ENCODE measurements at regions not wholly inside any gene's neighbourhood (a gene's known extent, or its start where the extent isn't known, plus 50 kb on each side); places are given as distances from the start of the nearest gene placed in this dataset.
"Not testable (repeated sequence)": the region's sequence is repeated elsewhere in the genome, so short reads cannot be mapped to it uniquely, and the experiment has no call there.

DNA sequence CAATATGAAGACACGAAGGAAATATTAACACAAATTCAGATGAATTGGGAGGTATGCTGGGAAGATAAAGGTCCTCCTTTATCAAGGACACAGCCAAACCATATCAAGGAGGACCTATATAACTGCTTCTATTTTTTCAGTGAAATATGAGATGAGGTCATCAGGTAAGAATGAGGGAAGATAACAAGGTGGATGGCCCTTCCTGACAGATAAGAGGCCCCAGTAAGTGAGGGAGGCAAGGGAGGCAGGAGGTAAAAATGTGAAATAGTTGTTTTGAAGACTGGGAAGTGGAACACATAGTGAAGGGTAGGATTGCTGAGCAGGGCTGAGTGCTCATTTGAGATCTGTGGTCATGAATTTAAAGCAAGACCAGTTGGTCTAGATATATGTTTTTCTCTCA, 60.0 kb upstream of the FOXE1 start:
- 81% methylated on average over 1 of the region's 1 CpG for WGBS
- Histone ChIP-seq H3K4me1 (ENCODE audit: control insufficient read depth in 4 of 4, insufficient read depth in 4 of 4, low read length in 3 of 4) (peaks cover 0 to 11% (median 2%) of the 10 kb centered on the region in 4 donors), H3K9me3 (ENCODE audit: control insufficient read depth in 4 of 4, low read length in 3 of 4) (no peaks in the 10 kb centered on the region), H3K27me3 (ENCODE audit: control insufficient read depth in 4 of 4, insufficient read depth in 4 of 4, low read length in 3 of 4) (no peaks in the 10 kb centered on the region), H3K4me3 (ENCODE audit: low read depth in 1 of 3, low read length in 3 of 3) (no peak overlapping the region), H3K27ac (ENCODE audit: low read depth in 1 of 2, low read length in 2 of 2) (no peak overlapping the region), H3K36me3 (ENCODE audit: control insufficient read depth in 4 of 4, insufficient read depth in 3 of 4, low read depth in 1 of 4, low read length in 3 of 4) (no peaks in the 10 kb centered on the region), H3K9ac (ENCODE audit: low read depth in 1 of 2, low read length in 2 of 2) (no peak overlapping the region)
- TF ChIP-seq FOXA2 (IDR thresholded peaks at IDR 0.05) (no peak), FOXA1 (IDR thresholded peaks at IDR 0.05) (no peak)
- DNase-seq (ENCODE audit: low spot score): no peak

DNA sequence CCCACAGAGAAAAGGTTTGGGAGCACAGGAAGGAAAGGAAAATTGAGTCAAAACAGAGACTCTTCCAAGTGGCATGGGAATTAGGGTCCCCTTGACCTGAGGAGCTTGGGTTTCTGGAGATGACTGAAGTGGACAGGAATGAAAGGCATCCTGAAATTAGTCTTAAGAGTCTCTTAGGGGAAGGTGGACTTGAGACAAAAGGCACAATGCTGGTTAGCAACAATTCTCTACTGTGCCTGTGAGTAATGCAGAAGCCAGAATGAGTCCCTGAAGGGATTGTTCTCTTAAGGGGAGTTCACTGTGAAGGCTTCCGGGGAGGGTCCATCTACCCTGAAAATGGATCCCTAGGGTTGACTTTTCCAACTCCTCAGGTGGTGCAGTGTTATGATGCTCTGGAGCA, 58.4 kb upstream of the FOXE1 start:
- Histone ChIP-seq H3K36me3 (ENCODE audit: control insufficient read depth in 4 of 4, insufficient read depth in 3 of 4, low read depth in 1 of 4, low read length in 3 of 4) (no peaks in the 10 kb centered on the region), H3K9me3 (ENCODE audit: control insufficient read depth in 4 of 4, low read length in 3 of 4) (no peaks in the 10 kb centered on the region), H3K4me1 (ENCODE audit: control insufficient read depth in 4 of 4, insufficient read depth in 4 of 4, low read length in 3 of 4) (peaks cover 0 to 2% (median under 1%) of the 10 kb centered on the region in 4 donors), H3K27ac (ENCODE audit: low read depth in 1 of 2, low read length in 2 of 2) (no peak overlapping the region), H3K4me3 (ENCODE audit: low read depth in 1 of 3, low read length in 3 of 3) (no peak overlapping the region), H3K27me3 (ENCODE audit: control insufficient read depth in 4 of 4, insufficient read depth in 4 of 4, low read length in 3 of 4) (no peaks in the 10 kb centered on the region), H3K9ac (ENCODE audit: low read depth in 1 of 2, low read length in 2 of 2) (no peak overlapping the region)
- TF ChIP-seq, protein P1, sequence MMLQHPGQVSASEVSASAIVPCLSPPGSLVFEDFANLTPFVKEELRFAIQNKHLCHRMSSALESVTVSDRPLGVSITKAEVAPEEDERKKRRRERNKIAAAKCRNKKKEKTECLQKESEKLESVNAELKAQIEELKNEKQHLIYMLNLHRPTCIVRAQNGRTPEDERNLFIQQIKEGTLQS (IDR thresholded peaks at IDR 0.05): no peak
- no peak for TF ChIP-seq CTCF (IDR thresholded peaks at IDR 0.05; ENCODE audit: low read depth, low read length, missing input control)
- no peak for TF ChIP-seq HNF4G (IDR thresholded peaks at IDR 0.05)
- no peak for TF ChIP-seq GABPA (IDR thresholded peaks at IDR 0.05 in 1 of 2, conservative IDR thresholded peaks at IDR 0.05 in 1 of 2)
- TF ChIP-seq EGR1 (IDR thresholded peaks at IDR 0.05; ENCODE audit: low read depth in 2 of 2): no peak
- TF ChIP-seq RXRA (IDR thresholded peaks at IDR 0.05): no peak
- TF ChIP-seq JUND (IDR thresholded peaks at IDR 0.05): no peak
- TF ChIP-seq FOXA2 (IDR thresholded peaks at IDR 0.05): no peak
- no peak for DNase-seq (ENCODE audit: low spot score)
- WGBS: 96% methylated on average over 1 of the region's 1 CpG

DNA sequence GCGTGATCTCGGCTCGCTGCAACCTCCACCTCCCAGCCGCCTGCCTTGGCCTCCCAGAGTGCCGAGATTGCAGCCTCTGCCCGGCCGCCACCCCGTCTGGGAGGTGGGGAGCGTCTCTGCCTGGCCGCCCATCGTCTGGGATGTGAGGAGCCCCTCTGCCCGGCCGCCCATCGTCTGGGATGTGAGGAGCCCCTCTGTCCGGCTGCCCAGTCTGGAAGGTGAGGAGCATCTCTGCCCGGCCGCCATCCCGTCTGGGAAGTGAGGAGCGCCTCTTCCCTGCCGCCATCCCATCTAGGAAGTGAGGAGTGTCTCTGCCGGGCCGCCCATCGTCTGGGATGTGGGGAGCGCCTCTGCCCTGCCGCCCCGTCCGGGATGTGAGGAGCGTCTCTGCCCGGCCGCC, 56.9 kb upstream of the FOXE1 start:
- not testable (repeated sequence) for H3K36me3 ChIP-seq (ENCODE audit: control insufficient read depth in 4 of 4, insufficient read depth in 3 of 4, low read depth in 1 of 4, low read length in 3 of 4); H3K9ac ChIP-seq (ENCODE audit: low read depth in 1 of 2, low read length in 2 of 2); H3K4me3 ChIP-seq (ENCODE audit: low read depth in 1 of 3, low read length in 3 of 3); H3K4me1 ChIP-seq (ENCODE audit: control insufficient read depth in 4 of 4, insufficient read depth in 4 of 4, low read length in 3 of 4); H3K9me3 ChIP-seq (ENCODE audit: control insufficient read depth in 4 of 4, low read length in 3 of 4); DNase-seq (ENCODE audit: low spot score); H3K27me3 ChIP-seq (ENCODE audit: control insufficient read depth in 4 of 4, insufficient read depth in 4 of 4, low read length in 3 of 4); H3K27ac ChIP-seq (ENCODE audit: low read depth in 1 of 2, low read length in 2 of 2)
- WGBS: 98% methylated on average over 29 of the region's 30 CpGs

DNA sequence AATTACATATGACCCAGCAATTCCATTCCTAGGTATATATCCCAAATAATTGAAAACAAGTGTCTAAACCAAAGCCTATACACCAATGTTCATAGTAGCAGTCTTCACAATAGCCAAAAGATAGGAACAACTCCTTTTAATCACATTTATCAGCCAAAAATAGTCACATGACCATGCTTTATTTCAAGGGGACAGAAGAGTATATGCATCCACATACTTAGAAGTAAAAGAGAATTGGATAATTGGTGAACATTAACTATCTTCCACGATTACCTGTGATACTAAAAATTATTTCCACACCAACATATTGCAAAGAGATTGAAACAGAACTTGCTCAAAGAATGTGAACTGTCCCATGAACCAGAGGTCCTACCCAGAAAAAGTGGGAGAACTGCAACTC, 51.8 kb upstream of the FOXE1 start:
- Histone ChIP-seq H3K4me1 (ENCODE audit: control insufficient read depth in 4 of 4, insufficient read depth in 4 of 4, low read length in 3 of 4) (peaks cover 2 to 7% (median 3%) of the 10 kb centered on the region in 4 donors), H3K9ac (ENCODE audit: low read depth in 1 of 2, low read length in 2 of 2) (no peak overlapping the region), H3K9me3 (ENCODE audit: control insufficient read depth in 4 of 4, low read length in 3 of 4) (no peaks in the 10 kb centered on the region), H3K4me3 (ENCODE audit: low read depth in 1 of 3, low read length in 3 of 3) (no peak overlapping the region), H3K36me3 (ENCODE audit: control insufficient read depth in 4 of 4, insufficient read depth in 3 of 4, low read depth in 1 of 4, low read length in 3 of 4) (no peaks in the 10 kb centered on the region), H3K27ac (ENCODE audit: low read depth in 1 of 2, low read length in 2 of 2) (no peak overlapping the region), H3K27me3 (ENCODE audit: control insufficient read depth in 4 of 4, insufficient read depth in 4 of 4, low read length in 3 of 4) (no peaks in the 10 kb centered on the region)
- TF ChIP-seq NR2F2 (IDR thresholded peaks at IDR 0.05) (no peak), CTCF (IDR thresholded peaks at IDR 0.05; ENCODE audit: low read depth, low read length, missing input control) (no peak), FOXA1 (IDR thresholded peaks at IDR 0.05) (no peak), JUND (IDR thresholded peaks at IDR 0.05) (no peak), HNF4G (IDR thresholded peaks at IDR 0.05) (no peak), RAD21 (IDR thresholded peaks at IDR 0.05) (no peak), EGR1 (IDR thresholded peaks at IDR 0.05; ENCODE audit: low read depth in 2 of 2) (no peak), MAX (IDR thresholded peaks at IDR 0.05) (no peak), RXRA (IDR thresholded peaks at IDR 0.05) (no peak), TAF1 (conservative IDR thresholded peaks at IDR 0.05) (no peak), HNF4A (conservative IDR thresholded peaks at IDR 0.05) (no peak), GABPA (IDR thresholded peaks at IDR 0.05 in 1 of 2, conservative IDR thresholded peaks at IDR 0.05 in 1 of 2) (no peak)
- TF ChIP-seq, protein P2, sequence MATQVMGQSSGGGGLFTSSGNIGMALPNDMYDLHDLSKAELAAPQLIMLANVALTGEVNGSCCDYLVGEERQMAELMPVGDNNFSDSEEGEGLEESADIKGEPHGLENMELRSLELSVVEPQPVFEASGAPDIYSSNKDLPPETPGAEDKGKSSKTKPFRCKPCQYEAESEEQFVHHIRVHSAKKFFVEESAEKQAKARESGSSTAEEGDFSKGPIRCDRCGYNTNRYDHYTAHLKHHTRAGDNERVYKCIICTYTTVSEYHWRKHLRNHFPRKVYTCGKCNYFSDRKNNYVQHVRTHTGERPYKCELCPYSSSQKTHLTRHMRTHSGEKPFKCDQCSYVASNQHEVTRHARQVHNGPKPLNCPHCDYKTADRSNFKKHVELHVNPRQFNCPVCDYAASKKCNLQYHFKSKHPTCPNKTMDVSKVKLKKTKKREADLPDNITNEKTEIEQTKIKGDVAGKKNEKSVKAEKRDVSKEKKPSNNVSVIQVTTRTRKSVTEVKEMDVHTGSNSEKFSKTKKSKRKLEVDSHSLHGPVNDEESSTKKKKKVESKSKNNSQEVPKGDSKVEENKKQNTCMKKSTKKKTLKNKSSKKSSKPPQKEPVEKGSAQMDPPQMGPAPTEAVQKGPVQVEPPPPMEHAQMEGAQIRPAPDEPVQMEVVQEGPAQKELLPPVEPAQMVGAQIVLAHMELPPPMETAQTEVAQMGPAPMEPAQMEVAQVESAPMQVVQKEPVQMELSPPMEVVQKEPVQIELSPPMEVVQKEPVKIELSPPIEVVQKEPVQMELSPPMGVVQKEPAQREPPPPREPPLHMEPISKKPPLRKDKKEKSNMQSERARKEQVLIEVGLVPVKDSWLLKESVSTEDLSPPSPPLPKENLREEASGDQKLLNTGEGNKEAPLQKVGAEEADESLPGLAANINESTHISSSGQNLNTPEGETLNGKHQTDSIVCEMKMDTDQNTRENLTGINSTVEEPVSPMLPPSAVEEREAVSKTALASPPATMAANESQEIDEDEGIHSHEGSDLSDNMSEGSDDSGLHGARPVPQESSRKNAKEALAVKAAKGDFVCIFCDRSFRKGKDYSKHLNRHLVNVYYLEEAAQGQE (IDR thresholded peaks at IDR 0.05): no peak
- TF ChIP-seq, protein P1 (IDR thresholded peaks at IDR 0.05): no peak
- WGBS: 65% methylated on average over 1 of the region's 1 CpG
- no peak for DNase-seq (ENCODE audit: low spot score)

All from liver (tissue), 8 donors.